ENCODE measurements at regions not wholly inside any gene's neighbourhood (a gene's known extent, or its start where the extent isn't known, plus 50 kb on each side); places are given as distances from the start of the nearest gene placed in this dataset.

DNA sequence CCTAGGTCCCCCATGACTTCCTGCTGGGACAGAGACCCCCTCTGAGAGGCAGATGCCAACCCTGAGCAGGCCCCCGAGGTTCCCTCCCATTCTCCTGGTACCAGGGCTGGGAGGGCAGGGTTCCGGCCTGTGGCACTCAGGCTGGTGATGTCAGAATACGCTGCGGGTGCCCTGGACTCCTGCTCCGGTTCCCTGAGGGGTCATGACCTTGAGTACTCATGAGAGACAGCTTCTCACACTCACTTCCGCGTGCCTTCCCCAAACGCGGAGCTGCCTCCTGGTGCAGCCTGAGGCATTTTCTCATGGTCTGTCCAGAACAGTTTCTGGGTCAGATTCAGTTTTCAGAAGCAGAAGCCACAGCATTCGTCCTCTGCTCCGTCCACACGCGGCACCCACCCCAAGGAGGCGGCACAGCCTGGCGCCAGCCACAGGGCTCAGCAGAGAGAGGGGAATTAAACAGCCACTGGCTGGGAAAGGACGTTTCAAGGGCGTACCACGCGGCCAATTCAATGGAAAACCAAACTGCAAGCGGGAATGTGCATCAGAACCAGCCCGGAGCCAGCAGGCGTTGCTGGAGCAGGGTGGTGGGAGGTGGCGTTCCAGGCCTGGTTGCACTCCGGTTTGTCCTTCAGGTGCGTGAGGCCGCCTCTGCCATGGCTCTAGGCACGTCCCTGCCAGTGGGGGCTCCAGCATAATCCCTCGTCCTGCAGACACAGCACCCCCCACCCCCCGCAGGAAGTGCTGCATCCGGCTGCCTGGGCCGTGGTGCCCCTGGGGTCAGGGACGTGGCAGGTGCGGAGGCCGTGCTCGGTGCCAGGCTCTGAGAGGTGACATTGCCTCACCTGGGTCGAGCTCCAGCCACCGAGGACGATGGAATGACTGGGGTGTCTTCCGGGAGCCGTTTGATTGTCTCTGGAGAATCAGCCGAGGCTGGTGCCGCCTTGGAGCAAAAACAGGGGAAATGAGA lies 58.3 kb upstream of the BHLHE23 start:
- CTCF ChIA-PET (ENCODE audit: unreplicated experiment), result no interaction called here
- no peaks in the 10 kb centered on the region for H3K4me1 ChIP-seq (ENCODE audit: insufficient read depth, low read length, poor library complexity, severe bottlenecking)
- no peak overlapping the region for H3K4me2 ChIP-seq (ENCODE audit: low read length)
- no TSS peak for BruUV-seq (replicated peaks)
- H3K9me3 ChIP-seq (ENCODE audit: low read length), result no peaks in the 10 kb centered on the region
- H3K27ac ChIP-seq (ENCODE audit: low read depth, low read length, poor library complexity, severe bottlenecking), result no peak overlapping the region
- no peaks in the 10 kb centered on the region for H3K9me2 ChIP-seq (ENCODE audit: insufficient read depth, low read length)
- no peak overlapping the region for H2AFZ ChIP-seq (ENCODE audit: low read length)
- H3K79me2 ChIP-seq (ENCODE audit: insufficient read depth, low read depth, low read length), result no peaks in the 10 kb centered on the region
- POLR2A ChIA-PET, result no interaction called here
- TF ChIP-seq CTCF (conservative IDR thresholded peaks at IDR 0.05; ENCODE audit: low read length) (no peak), EZH2phosphoT487 (IDR thresholded peaks at IDR 0.05; ENCODE audit: borderline replicate concordance, low read depth, low read length) (no peak)
- H3K4me3 ChIP-seq (ENCODE audit: low read depth, low read length, poor library complexity, severe bottlenecking), result no peak overlapping the region
- intact Hi-C loops (cut with micrococcal nuclease; ENCODE audit: unreplicated experiment), result no loop called here
- H3K36me3 ChIP-seq (ENCODE audit: insufficient read depth, low read length), result no peaks in the 10 kb centered on the region
- no peaks in the 10 kb centered on the region for H4K20me1 ChIP-seq (ENCODE audit: insufficient read depth, low read length)
- no peak for DNase-seq (ENCODE audit: low spot score)

GRCh38 chr20:63064310-63064709 lies 57.5 kb upstream of the BHLHE23 start:
- no peaks in the 10 kb centered on the region for H3K36me3 ChIP-seq (ENCODE audit: insufficient read depth, low read length)
- ChIA-PET CTCF (ENCODE audit: unreplicated experiment) (no interaction called here), POLR2A (no interaction called here)
- H2AFZ ChIP-seq (ENCODE audit: low read length), result no peak overlapping the region
- no peaks in the 10 kb centered on the region for H4K20me1 ChIP-seq (ENCODE audit: insufficient read depth, low read length)
- no peaks in the 10 kb centered on the region for H3K9me3 ChIP-seq (ENCODE audit: low read length)
- no peak overlapping the region for H3K4me2 ChIP-seq (ENCODE audit: low read length)
- no peaks in the 10 kb centered on the region for H3K9me2 ChIP-seq (ENCODE audit: insufficient read depth, low read length)
- DNase-seq (ENCODE audit: low spot score), result no peak
- H3K27ac ChIP-seq (ENCODE audit: low read depth, low read length, poor library complexity, severe bottlenecking), result no peak overlapping the region
- intact Hi-C loops (cut with micrococcal nuclease; ENCODE audit: unreplicated experiment), result no loop called here
- H3K4me1 ChIP-seq (ENCODE audit: insufficient read depth, low read length, poor library complexity, severe bottlenecking), result no peaks in the 10 kb centered on the region
- BruUV-seq (replicated peaks), result no TSS peak
- H3K4me3 ChIP-seq (ENCODE audit: low read depth, low read length, poor library complexity, severe bottlenecking), result no peak overlapping the region
- TF ChIP-seq EZH2phosphoT487 (IDR thresholded peaks at IDR 0.05; ENCODE audit: borderline replicate concordance, low read depth, low read length), result no peak
- no peak for TF ChIP-seq CTCF (conservative IDR thresholded peaks at IDR 0.05; ENCODE audit: low read length)
- H3K79me2 ChIP-seq (ENCODE audit: insufficient read depth, low read depth, low read length), result no peaks in the 10 kb centered on the region
